GM18867 (cell line): ENCODE measurements at regions not wholly inside any gene's neighbourhood (a gene's known extent, or its start where the extent isn't known, plus 50 kb on each side); places are given as distances from the start of the nearest gene placed in this dataset.
"Not testable (repeated sequence)": the region's sequence is repeated elsewhere in the genome, so short reads cannot be mapped to it uniquely, and the experiment has no call there.

Experiments used
- ATAC-seq: cut with Tn5 transposase; IDR thresholded peaks from one replicate; pipeline ENCODE4 v1.9.1; 2021; ENCODE audit warnings: mild to moderate bottlenecking, moderate library complexity; ENCODE audit not compliant: unreplicated experiment

GRCh38 chr11:23797624-23798419, 699.0 kb upstream of the LUZP2 start:
- ATAC-seq: no peak

GRCh38 chr11:23834306-23834705, 662.5 kb upstream of the LUZP2 start:
- not testable (repeated sequence) for ATAC-seq

- no peak for ATAC-seq
Measured at GRCh38 chr11:23836981-23837380, 659.9 kb upstream of the LUZP2 start.

- ATAC-seq: no peak
Measured at GRCh38 chr11:23840872-23841271, 656.0 kb upstream of the LUZP2 start.

GRCh38 chr11:23846902-23847422, 649.9 kb upstream of the LUZP2 start:
- no peak for ATAC-seq

- ATAC-seq: no peak
Measured at GRCh38 chr11:23851216-23851615, 645.6 kb upstream of the LUZP2 start.

GRCh38 chr11:23856654-23857053, 640.2 kb upstream of the LUZP2 start:
- no peak for ATAC-seq

GRCh38 chr11:23859087-23859486, 637.8 kb upstream of the LUZP2 start:
- peak; percentile 82 for ATAC-seq

- ATAC-seq: no peak
Measured at GRCh38 chr11:23861615-23862014, 635.2 kb upstream of the LUZP2 start.

- ATAC-seq: no peak
Measured at GRCh38 chr11:23865341-23865975, 631.4 kb upstream of the LUZP2 start.

- no peak for ATAC-seq
Measured at GRCh38 chr11:23866641-23867040, 630.2 kb upstream of the LUZP2 start.

GRCh38 chr11:23869671-23870070, 627.2 kb upstream of the LUZP2 start:
- ATAC-seq: no peak

- ATAC-seq: no peak
Measured at GRCh38 chr11:23873406-23873805, 623.4 kb upstream of the LUZP2 start.

GRCh38 chr11:23875176-23875850, 621.5 kb upstream of the LUZP2 start:
- no peak for ATAC-seq

GRCh38 chr11:23883426-23884048, 613.3 kb upstream of the LUZP2 start:
- not testable (repeated sequence) for ATAC-seq

- no peak for ATAC-seq
Measured at GRCh38 chr11:23884341-23884740, 612.5 kb upstream of the LUZP2 start.

- ATAC-seq: no peak
Measured at GRCh38 chr11:23885801-23886200, 611.1 kb upstream of the LUZP2 start.

- ATAC-seq: not testable (repeated sequence)
Measured at GRCh38 chr11:23887122-23887521, 609.7 kb upstream of the LUZP2 start.

- ATAC-seq: no peak
Measured at GRCh38 chr11:23893126-23893525, 603.7 kb upstream of the LUZP2 start.

GRCh38 chr11:23897453-23898286, 599.2 kb upstream of the LUZP2 start:
- no peak for ATAC-seq
